ENCODE measurements at regions not wholly inside any gene's neighbourhood (a gene's known extent, or its start where the extent isn't known, plus 50 kb on each side); places are given as distances from the start of the nearest gene placed in this dataset.

DNA sequence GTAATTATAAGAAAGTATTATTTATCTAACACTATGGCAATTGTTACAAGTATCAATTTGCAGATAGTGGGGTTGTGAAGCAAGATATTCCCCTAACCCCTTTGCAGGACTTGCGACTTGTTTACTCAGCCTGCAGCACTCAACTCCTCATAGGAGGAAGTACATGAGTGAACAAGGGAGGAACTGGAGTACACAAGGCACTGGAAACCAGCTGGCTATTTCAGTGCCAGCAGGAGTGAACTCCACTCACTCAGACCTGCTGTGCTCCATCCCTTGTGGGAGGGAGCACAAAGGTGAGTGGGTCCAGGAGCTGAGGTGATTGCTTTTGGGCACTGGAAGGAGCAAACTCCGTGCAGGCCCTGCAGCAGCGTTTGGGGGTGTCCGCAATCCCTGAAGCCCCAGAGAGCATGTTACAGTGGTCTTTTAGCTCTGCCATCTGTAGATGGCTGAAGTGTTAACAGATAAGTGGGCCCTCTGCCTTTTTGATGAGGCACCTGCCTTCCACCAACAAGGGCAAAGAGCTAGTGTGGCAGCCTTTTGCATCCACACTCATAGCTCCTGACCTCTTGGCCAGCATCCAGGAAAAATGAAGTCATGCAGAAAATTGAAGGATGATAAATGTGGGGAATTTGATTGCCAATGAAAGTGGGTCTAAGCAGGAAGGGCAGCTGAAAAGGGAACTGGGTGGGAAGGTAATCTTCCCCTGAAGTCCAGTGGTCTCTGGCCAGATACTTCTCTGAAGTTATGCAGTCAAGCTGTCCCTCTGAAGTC is 802.2 kb upstream of the MIR17HG start:
- TF ChIP-seq, protein P1, sequence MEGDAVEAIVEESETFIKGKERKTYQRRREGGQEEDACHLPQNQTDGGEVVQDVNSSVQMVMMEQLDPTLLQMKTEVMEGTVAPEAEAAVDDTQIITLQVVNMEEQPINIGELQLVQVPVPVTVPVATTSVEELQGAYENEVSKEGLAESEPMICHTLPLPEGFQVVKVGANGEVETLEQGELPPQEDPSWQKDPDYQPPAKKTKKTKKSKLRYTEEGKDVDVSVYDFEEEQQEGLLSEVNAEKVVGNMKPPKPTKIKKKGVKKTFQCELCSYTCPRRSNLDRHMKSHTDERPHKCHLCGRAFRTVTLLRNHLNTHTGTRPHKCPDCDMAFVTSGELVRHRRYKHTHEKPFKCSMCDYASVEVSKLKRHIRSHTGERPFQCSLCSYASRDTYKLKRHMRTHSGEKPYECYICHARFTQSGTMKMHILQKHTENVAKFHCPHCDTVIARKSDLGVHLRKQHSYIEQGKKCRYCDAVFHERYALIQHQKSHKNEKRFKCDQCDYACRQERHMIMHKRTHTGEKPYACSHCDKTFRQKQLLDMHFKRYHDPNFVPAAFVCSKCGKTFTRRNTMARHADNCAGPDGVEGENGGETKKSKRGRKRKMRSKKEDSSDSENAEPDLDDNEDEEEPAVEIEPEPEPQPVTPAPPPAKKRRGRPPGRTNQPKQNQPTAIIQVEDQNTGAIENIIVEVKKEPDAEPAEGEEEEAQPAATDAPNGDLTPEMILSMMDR (IDR thresholded peaks at IDR 0.05): no peak
- no peak overlapping the region for H3K4me3 ChIP-seq (ENCODE audit: low read length)
- peaks cover 17% of the 10 kb centered on the region for H3K9me3 ChIP-seq (ENCODE audit: control insufficient read depth, insufficient read depth, low read length)
- DNase-seq (no peak), ATAC-seq (no peak)
- no peak overlapping the region for H3K27ac ChIP-seq (ENCODE audit: low read length)
- WGBS (ENCODE audit: insufficient coverage): 86% methylated on average over 4 of the region's 4 CpGs
- no peaks in the 10 kb centered on the region for H3K4me1 Mint-ChIP-seq
- no peaks in the 10 kb centered on the region for H3K27me3 Mint-ChIP-seq (ENCODE audit: low read depth in 2 of 2)
- no peaks in the 10 kb centered on the region for H3K27me3 ChIP-seq (ENCODE audit: control insufficient read depth, insufficient read depth, low read length)
- H3K36me3 Mint-ChIP-seq: peaks cover 7% of the 10 kb centered on the region
- no peaks in the 10 kb centered on the region for H3K4me1 ChIP-seq (ENCODE audit: control insufficient read depth, insufficient read depth, low read length)
- H3K27ac Mint-ChIP-seq: no peak overlapping the region
- peaks cover 11 to 18% of the 10 kb centered on the region in 2 donors for H3K9me3 Mint-ChIP-seq
- intact Hi-C loops (cut with micrococcal nuclease): no loop called here
- no peaks in the 10 kb centered on the region for H3K36me3 ChIP-seq (ENCODE audit: control insufficient read depth, insufficient read depth, low read length)
- no peak overlapping the region for H3K4me3 Mint-ChIP-seq

DNA sequence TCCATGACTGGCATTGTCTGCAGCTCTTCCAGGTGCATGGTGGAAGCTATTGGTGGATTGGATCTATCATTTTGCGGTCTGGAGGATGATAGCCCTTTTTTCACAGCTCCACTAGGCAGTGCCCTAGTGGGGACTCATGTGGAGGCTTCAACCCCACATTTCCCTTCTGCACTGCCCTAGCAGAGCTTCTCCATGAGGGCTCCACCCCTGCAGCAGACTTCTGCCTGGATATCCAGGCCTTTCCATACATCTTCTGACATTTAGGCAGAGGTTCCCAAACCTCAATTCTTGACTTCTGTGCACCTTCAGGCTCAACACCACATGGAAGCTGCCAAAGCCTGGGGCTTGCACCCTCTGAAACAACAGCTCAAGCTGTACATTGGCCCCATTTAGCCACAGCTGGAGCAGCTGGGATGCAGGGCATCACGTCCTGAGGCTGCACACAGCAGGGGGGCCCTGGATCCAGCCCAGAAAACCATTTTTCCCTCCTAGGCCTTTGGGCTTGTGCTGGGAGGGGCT is 800.2 kb upstream of the MIR17HG start:
- Histone ChIP-seq H3K27me3 (ENCODE audit: control insufficient read depth, insufficient read depth, low read length) (no peaks in the 10 kb centered on the region), H3K36me3 (ENCODE audit: control insufficient read depth, insufficient read depth, low read length) (no peaks in the 10 kb centered on the region), H3K27ac (ENCODE audit: low read length) (no peak overlapping the region), H3K4me3 (ENCODE audit: low read length) (no peak overlapping the region), H3K4me1 (ENCODE audit: control insufficient read depth, insufficient read depth, low read length) (no peaks in the 10 kb centered on the region), H3K9me3 (ENCODE audit: control insufficient read depth, insufficient read depth, low read length) (peaks cover 17% of the 10 kb centered on the region)
- intact Hi-C loops (cut with micrococcal nuclease): no loop called here
- TF ChIP-seq, protein P1 (IDR thresholded peaks at IDR 0.05): no peak
- no peak overlapping the region for H3K27ac Mint-ChIP-seq
- no peaks in the 10 kb centered on the region for H3K27me3 Mint-ChIP-seq (ENCODE audit: low read depth in 2 of 2)
- H3K36me3 Mint-ChIP-seq: peaks cover 7% of the 10 kb centered on the region
- DNase-seq: no peak
- no peaks in the 10 kb centered on the region for H3K4me1 Mint-ChIP-seq
- peaks cover 11 to 17% of the 10 kb centered on the region in 2 donors for H3K9me3 Mint-ChIP-seq
- no peak for ATAC-seq
- no peak overlapping the region for H3K4me3 Mint-ChIP-seq
- 79% methylated on average over 2 of the region's 2 CpGs for WGBS (ENCODE audit: insufficient coverage)

DNA sequence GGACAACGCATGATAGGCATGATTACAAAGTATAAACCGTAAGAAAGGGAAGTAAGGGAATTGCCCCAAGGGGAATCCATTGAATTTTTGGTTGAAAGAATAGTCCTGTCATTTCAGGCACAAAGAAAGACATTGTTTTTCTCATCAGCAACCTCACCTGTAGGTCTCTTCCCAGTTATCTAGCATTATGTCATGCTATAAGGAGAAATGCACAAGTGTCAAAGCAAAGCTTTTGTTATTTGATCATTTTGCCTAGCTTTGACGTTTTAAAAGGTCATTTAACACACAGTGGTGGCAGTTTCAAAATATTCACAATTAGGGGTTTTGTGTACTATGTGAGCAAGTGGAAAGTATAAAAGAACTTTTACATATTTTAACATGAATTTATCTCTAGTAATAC is 796.2 kb upstream of the MIR17HG start:
- H3K4me3 Mint-ChIP-seq: no peak overlapping the region
- H3K27me3 ChIP-seq (ENCODE audit: control insufficient read depth, insufficient read depth, low read length): no peaks in the 10 kb centered on the region
- H3K9me3 ChIP-seq (ENCODE audit: control insufficient read depth, insufficient read depth, low read length): peaks cover 7% of the 10 kb centered on the region
- H3K27ac ChIP-seq (ENCODE audit: low read length): no peak overlapping the region
- no peaks in the 10 kb centered on the region for H3K4me1 Mint-ChIP-seq
- no peaks in the 10 kb centered on the region for H3K27me3 Mint-ChIP-seq (ENCODE audit: low read depth in 2 of 2)
- DNase-seq (no peak), ATAC-seq (no peak)
- H3K9me3 Mint-ChIP-seq: peaks cover 16 to 24% of the 10 kb centered on the region in 2 donors
- peaks cover 7% of the 10 kb centered on the region for H3K36me3 Mint-ChIP-seq
- 74% methylated on average over 3 of the region's 3 CpGs for WGBS (ENCODE audit: insufficient coverage)
- no peaks in the 10 kb centered on the region for H3K4me1 ChIP-seq (ENCODE audit: control insufficient read depth, insufficient read depth, low read length)
- intact Hi-C loops (cut with micrococcal nuclease): no loop called here
- H3K4me3 ChIP-seq (ENCODE audit: low read length): no peak overlapping the region
- H3K27ac Mint-ChIP-seq: no peak overlapping the region
- no peaks in the 10 kb centered on the region for H3K36me3 ChIP-seq (ENCODE audit: control insufficient read depth, insufficient read depth, low read length)
- TF ChIP-seq, protein P1 (IDR thresholded peaks at IDR 0.05): no peak

DNA sequence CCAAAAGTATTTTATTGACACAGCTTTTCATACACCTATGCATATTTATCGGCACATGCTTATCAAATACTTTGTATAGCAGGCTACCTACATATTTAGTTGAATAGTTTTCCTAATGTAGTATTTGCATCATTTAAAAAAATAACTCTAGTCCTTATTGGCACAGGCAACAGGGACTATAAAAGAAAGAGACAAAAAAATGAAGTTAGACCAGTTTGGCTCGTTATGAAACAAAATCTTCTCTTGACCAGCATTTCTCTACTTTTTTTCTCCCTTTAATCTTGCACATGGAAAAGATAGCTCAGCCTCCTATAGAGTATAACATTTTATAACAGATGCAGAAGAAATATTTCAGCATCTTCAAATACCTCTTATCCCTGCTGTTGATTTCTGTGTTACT is 794.8 kb upstream of the MIR17HG start:
- no peaks in the 10 kb centered on the region for H3K36me3 ChIP-seq (ENCODE audit: control insufficient read depth, insufficient read depth, low read length)
- WGBS (ENCODE audit: insufficient coverage): 91% methylated on average over 1 of the region's 2 CpGs
- H3K9me3 ChIP-seq (ENCODE audit: control insufficient read depth, insufficient read depth, low read length): no peaks in the 10 kb centered on the region
- TF ChIP-seq, protein P1 (IDR thresholded peaks at IDR 0.05): no peak
- ATAC-seq (no peak), DNase-seq (no peak)
- H3K27me3 ChIP-seq (ENCODE audit: control insufficient read depth, insufficient read depth, low read length): no peaks in the 10 kb centered on the region
- Mint-ChIP-seq H3K9me3 (peaks cover 17 to 20% of the 10 kb centered on the region in 2 donors), H3K4me3 (no peak overlapping the region), H3K27ac (no peak overlapping the region), H3K4me1 (no peaks in the 10 kb centered on the region), H3K36me3 (peaks cover 12% of the 10 kb centered on the region), H3K27me3 (ENCODE audit: low read depth in 2 of 2) (no peaks in the 10 kb centered on the region)
- no peaks in the 10 kb centered on the region for H3K4me1 ChIP-seq (ENCODE audit: control insufficient read depth, insufficient read depth, low read length)
- no peak overlapping the region for H3K27ac ChIP-seq (ENCODE audit: low read length)
- no peak overlapping the region for H3K4me3 ChIP-seq (ENCODE audit: low read length)
- intact Hi-C loops (cut with micrococcal nuclease): no loop called here
